Panc1 (cell line): ENCODE measurements at regions not wholly inside any gene's neighbourhood (a gene's known extent, or its start where the extent isn't known, plus 50 kb on each side); places are given as distances from the start of the nearest gene placed in this dataset.

Experiments used
- ATAC-seq: fragments of 200-7000 bp; cut with Tn5 transposase; 2 replicates; pipeline ENCODE4 v1.9.1; 2020; ENCODE audit warnings: mild to moderate bottlenecking, moderate library complexity
- BruUV-seq: library from RNA; stranded (reverse); fragments of 400-500 nt; replicated peaks from 2 replicates; lab custom pipeline; 2021; lab: Mats Ljungman, UMichigan
- CTCF ChIA-PET: fragments of 300-600 bp; sonication (Branson Sonifier 250); formaldehyde crosslinking; loops from one replicate; lab custom pipeline; 2022; ENCODE audit warnings: antibody characterized with exemption; lab: Charles Lee
- POLR2A ChIA-PET: fragments of 300-600 bp; sonication (Branson Sonifier 250); formaldehyde crosslinking; loops from one replicate; lab custom pipeline; 2022; ENCODE audit warnings: antibody characterized with exemption; lab: Charles Lee
- DNase-seq: peaks from one replicate; pipeline ENCODE4 v3.0.0-alpha.2; 2010; ENCODE audit warnings: low read depth, low spot score
- H3K27ac ChIP-seq: 2 replicates; pipeline ENCODE4 v1.5.1; 2011; ENCODE audit warnings: mild to moderate bottlenecking, low read length, inconsistent platforms
- H3K27me3 ChIP-seq: fragments of 200-500 bp; sonication (Bioruptor generic); 2 replicates; pipeline ENCODE4 v1.6.0; 2014; ENCODE audit warnings: low read length, inconsistent platforms; ENCODE audit not compliant: control insufficient read depth, insufficient read depth
- H3K36me3 ChIP-seq: fragments of 200-500 bp; sonication (Bioruptor generic); 2 replicates; pipeline ENCODE4 v1.5.1; 2014; ENCODE audit warnings: inconsistent platforms, mild to moderate bottlenecking, low read length, moderate library complexity; ENCODE audit not compliant: control insufficient read depth, insufficient read depth
- H3K4me1 ChIP-seq: 2 replicates; pipeline ENCODE4 v1.5.1; 2011; ENCODE audit warnings: inconsistent platforms, mild to moderate bottlenecking, low read length, moderate library complexity; ENCODE audit not compliant: control insufficient read depth, insufficient read depth
- H3K4me3 ChIP-seq, 2 experiments: 2 replicates each; pipeline ENCODE4 v1.5.1; 2011 to 2012; ENCODE audit warnings: low read depth in 2 of 2, low read length in 2 of 2, mild to moderate bottlenecking in 2 of 2, inconsistent platforms in 1 of 2, moderate library complexity in 1 of 2
- H3K9me3 ChIP-seq: fragments of 200-500 bp; sonication (Bioruptor generic); 2 replicates; pipeline ENCODE4 v1.5.1; 2014; ENCODE audit warnings: low read depth, mild to moderate bottlenecking, inconsistent platforms, low read length, moderate library complexity; ENCODE audit not compliant: control insufficient read depth, insufficient read depth
- CTCF ChIP-seq: fragments of 450-650 bp; IDR thresholded peaks from 2 replicates; pipeline ENCODE4 v1.5.1; 2017; ENCODE audit warnings: mild to moderate bottlenecking
- POLR2AphosphoS5 ChIP-seq: IDR thresholded peaks from 2 replicates; pipeline ENCODE4 v1.6.1; 2012; ENCODE audit warnings: mild to moderate bottlenecking, low read depth, low read length, moderate library complexity
- REST ChIP-seq, 2 experiments: IDR thresholded peaks; 2 replicates each; pipeline ENCODE4 v1.6.1; 2011 to 2012; ENCODE audit warnings: low read depth in 2 of 2, control low read depth in 1 of 2, low read length in 1 of 2, mild to moderate bottlenecking in 1 of 2, moderate library complexity in 1 of 2; ENCODE audit not compliant: insufficient read depth in 1 of 2
- SIN3A ChIP-seq: IDR thresholded peaks from 2 replicates; pipeline ENCODE4 v1.6.1; 2012; ENCODE audit warnings: low read depth, mild to moderate bottlenecking, low read length, moderate library complexity, borderline replicate concordance; ENCODE audit not compliant: insufficient read depth
- TCF7L2 ChIP-seq: IDR thresholded peaks from 2 replicates; pipeline ENCODE4 v1.6.1; 2011; ENCODE audit warnings: mild to moderate bottlenecking, low read depth, low read length, inconsistent platforms
- in situ Hi-C: cut with HindIII; loops from 2 replicates; pipeline ENCODE4 v1.10.0; 2016; ENCODE audit warnings: low sequenced_read_pairs, low pct_unique_long_range_greater_than_20kb
- intact Hi-C: fragments of 100-400 bp; cut with micrococcal nuclease; formaldehyde crosslinking; loops from one replicate; pipeline ENCODE4 v1.10.0; 2022; ENCODE audit not compliant: unreplicated experiment

DNA sequence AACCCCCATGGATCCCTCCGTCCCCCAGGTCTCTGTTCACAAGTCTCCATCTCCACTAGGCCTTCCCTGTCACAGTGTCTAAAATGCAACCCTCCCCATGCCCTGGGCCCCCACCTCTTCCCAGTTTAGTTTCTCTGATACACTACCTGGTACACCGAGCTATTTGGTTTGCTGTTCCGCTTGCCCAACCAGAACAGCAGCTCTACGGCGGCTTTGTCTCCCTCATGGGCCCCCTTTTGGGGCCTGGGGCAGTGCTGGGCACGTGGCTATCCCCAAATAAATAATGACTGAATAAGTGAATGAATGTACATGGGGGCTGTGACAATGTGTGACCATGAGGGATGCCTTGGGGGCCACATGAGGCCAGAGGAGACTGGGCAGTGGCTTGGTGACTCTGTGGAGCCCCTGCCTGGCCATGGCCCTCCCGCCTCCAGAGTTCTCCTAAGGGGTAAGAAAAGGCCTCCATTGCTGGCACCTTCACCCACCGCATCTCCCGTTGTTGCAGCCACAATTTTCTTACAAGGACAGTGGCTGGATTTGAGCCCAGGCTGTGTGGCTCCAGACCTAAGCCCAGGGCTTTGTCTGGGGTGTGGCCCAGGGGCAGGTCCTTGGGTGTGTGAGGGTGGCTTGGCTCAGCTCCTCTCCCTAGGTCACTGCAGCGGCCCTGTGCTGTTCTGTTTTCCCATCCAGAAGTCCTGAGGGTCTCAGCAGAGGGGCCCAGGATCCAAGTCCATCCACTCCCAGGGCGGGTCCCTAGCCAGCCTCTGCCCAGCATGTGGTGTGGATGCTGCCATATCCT is 408.5 kb upstream of the SULF2 start:
- no peak overlapping the region for H3K27ac ChIP-seq
- in situ Hi-C loops: no loop called here
- DNase-seq (no peak), ATAC-seq (no peak)
- CTCF ChIA-PET: no interaction called here
- POLR2A ChIA-PET: interaction anchor here (0.6 kb wide), 1 partner anchor 362 kb away, joined by 4 read pairs; no protein-coding TSS in a partner anchor
- no peak for TF ChIP-seq POLR2AphosphoS5
- TF ChIP-seq SIN3A: no peak
- TF ChIP-seq REST (IDR thresholded peaks at IDR 0.05; ENCODE audit: insufficient read depth in 1 of 2, low read depth in 2 of 2, low read length in 1 of 2): no peak
- no peak for TF ChIP-seq CTCF
- no peak for TF ChIP-seq TCF7L2
- intact Hi-C loops: no loop called here
- no peaks in the 10 kb centered on the region for H3K4me1 ChIP-seq
- no peak overlapping the region for H3K4me3 ChIP-seq
- no peaks in the 10 kb centered on the region for H3K9me3 ChIP-seq
- no TSS peak for BruUV-seq
- no peaks in the 10 kb centered on the region for H3K36me3 ChIP-seq
- H3K27me3 ChIP-seq: no peaks in the 10 kb centered on the region

- DNase-seq: no peak
- ATAC-seq: no peak
- Histone ChIP-seq H3K4me3 (no peak overlapping the region), H3K27me3 (no peaks in the 10 kb centered on the region), H3K27ac (no peak overlapping the region), H3K9me3 (no peaks in the 10 kb centered on the region), H3K36me3 (no peaks in the 10 kb centered on the region), H3K4me1 (no peaks in the 10 kb centered on the region)
- intact Hi-C loops (no loop called here), in situ Hi-C loops (no loop called here)
- TF ChIP-seq CTCF: no peak
- TF ChIP-seq REST (IDR thresholded peaks at IDR 0.05; ENCODE audit: insufficient read depth in 1 of 2, low read depth in 2 of 2, low read length in 1 of 2): no peak
- TF ChIP-seq POLR2AphosphoS5: no peak
- no peak for TF ChIP-seq TCF7L2
- no peak for TF ChIP-seq SIN3A
- ChIA-PET CTCF (no interaction called here), POLR2A (no interaction called here)
- no TSS peak for BruUV-seq
Measured at GRCh38 chr20:48192109-48192508, 406.8 kb upstream of the SULF2 start.
